ENCODE measurements at regions not wholly inside any gene's neighbourhood (a gene's known extent, or its start where the extent isn't known, plus 50 kb on each side); places are given as distances from the start of the nearest gene placed in this dataset.
"Not testable (repeated sequence)": the region's sequence is repeated elsewhere in the genome, so short reads cannot be mapped to it uniquely, and the experiment has no call there.

DNA sequence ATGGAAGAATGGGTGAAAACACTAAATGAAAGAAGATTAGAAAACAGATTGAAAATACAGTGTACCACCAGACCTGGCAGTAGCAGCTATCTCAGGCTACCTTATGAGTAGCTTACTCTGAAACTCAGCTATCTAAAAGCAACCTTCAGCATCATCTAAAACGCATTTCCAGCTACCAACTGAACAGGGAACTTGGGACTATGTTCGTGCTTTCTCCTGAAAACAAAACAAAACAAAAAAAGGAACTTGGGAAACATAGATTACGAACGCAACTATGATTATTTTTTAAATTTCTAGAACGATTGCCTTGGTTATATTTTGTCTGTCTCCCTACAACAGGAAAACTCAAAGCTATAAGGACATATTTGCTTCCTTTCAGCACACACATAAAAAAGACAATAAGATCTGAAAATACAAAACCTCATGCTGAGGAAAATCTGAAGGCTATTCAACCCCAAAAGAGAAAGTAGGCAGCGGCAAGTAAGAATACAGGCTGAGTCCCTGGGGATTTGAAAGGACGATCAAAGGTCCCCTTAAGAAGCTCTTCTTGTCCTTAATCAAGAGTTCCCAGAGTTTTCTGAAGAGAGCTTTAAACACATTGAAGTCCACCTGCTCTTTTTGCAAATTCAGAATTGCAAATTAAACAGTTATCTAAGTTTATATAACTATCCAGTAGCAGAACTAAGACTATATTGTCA lies 53.4 kb downstream of the OR2K2 start:
- no peak for DNase-seq

DNA sequence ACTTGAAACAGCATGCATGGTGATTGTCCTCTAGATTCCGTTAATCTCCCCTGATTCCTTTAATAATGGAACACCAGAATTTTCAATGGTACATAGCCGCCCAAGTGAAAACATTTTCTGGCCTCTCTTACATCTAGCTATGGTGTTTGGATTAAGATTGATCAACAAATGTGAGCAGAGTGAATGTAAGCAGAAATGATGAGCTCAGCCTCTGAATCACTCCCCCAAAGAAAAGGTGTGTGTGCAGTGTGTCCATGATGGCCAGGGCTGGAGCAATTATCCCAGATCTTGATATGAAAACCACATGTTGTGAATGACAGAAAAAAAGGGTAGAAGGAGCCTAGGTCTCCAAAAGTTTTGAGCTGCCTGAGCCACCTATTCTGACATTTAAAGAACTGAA lies 55.3 kb downstream of the OR2K2 start:
- no peak for DNase-seq

- DNase-seq: no peak
These were observed 57.4 kb downstream of the OR2K2 start for GRCh38 chr9:111272581-111272980.

GRCh38 chr9:111271481-111272080 lies 58.4 kb downstream of the OR2K2 start:
- no peak for DNase-seq

GRCh38 chr9:111271047-111271446 lies 59.0 kb downstream of the OR2K2 start:
- no peak for DNase-seq

- DNase-seq: not testable (repeated sequence)
These were observed 64.0 kb downstream of the OR2K2 start for GRCh38 chr9:111266024-111266423.

GRCh38 chr9:111263116-111263515 lies 66.9 kb downstream of the OR2K2 start:
- DNase-seq: no peak

DNA sequence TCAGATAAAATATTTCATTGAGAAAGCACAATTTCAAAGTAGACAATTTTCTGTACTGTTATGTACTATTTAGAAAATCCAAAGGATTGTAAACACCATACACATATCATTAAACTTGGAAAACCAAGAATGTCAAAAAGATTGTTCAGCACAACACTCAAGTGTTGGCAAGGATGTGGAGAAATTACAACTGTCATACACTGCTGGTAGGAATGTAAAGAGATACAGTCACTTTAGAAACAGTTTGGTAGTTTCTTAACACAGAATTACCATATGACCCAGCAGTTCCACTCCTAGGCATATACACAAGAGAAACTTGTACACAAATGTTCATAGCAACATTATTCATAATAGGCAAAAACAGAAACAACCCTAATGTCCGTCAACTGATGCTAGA lies 71.2 kb downstream of the OR2K2 start:
- DNase-seq: no peak

GRCh38 chr9:111258209-111258874 lies 71.7 kb downstream of the OR2K2 start:
- no peak for DNase-seq

- no peak for DNase-seq
These were observed 76.1 kb downstream of the OR2K2 start for GRCh38 chr9:111253742-111254437.

- no peak for DNase-seq
These were observed 78.9 kb downstream of the OR2K2 start for GRCh38 chr9:111250875-111251842.

DNA sequence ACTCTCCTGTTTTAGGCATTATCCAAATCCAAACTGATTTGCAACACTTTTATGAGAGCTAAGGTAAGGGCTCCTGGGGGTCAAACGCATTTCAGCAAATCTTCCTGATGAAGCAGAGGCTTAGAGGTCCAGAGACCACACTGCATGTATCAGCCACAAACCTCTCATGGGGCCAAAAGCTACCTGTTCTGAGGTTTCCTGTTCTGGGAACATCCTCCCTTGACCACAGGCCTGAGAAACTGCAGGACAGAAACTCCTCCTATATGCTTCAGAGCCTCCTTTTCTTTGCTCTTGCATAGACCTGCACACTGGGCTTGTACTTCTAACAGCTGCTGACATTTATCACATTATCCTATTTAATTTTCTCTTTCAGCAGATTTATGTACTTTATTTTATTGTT lies 92.6 kb downstream of the OR2K2 start:
- no peak for DNase-seq

DNA sequence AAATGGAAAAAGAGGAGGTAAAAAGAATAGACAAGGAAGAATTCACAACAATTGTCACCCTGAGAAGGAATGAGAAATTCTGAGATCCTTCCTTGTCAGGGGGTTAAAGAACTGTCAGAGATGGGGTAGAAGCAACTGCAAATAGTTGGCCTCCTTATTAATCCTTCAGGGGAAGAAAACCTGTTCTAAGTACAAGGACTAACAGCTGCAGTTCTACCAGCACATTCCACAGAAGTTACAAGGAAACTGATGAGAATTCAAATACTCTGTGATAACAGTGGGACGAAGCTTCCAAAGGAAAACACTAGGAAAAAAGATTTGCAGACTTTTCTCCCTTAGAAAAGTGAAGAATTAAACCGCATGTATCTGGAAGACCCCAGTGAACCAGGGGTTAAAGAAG lies 93.7 kb downstream of the OR2K2 start:
- DNase-seq: no peak

DNA sequence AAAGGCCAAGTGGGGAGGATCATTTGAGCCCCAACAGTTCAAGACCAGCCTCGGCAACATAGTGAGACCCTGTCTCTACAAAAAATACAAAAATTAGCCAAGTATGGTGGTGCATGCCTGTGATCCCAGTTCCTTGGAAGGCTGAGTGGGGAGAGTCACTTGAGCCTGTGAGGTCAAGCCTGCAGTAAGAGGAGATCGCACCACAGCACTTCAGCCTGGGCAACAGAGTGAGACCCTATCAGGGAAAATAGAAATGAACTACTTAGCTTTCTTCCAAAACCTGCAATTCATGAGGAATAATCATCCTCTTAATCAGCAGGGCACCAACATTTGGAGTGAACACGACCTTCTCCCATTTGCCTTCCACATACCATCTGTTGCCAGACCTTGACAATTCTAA lies 96.1 kb downstream of the OR2K2 start:
- no peak for DNase-seq

DNA sequence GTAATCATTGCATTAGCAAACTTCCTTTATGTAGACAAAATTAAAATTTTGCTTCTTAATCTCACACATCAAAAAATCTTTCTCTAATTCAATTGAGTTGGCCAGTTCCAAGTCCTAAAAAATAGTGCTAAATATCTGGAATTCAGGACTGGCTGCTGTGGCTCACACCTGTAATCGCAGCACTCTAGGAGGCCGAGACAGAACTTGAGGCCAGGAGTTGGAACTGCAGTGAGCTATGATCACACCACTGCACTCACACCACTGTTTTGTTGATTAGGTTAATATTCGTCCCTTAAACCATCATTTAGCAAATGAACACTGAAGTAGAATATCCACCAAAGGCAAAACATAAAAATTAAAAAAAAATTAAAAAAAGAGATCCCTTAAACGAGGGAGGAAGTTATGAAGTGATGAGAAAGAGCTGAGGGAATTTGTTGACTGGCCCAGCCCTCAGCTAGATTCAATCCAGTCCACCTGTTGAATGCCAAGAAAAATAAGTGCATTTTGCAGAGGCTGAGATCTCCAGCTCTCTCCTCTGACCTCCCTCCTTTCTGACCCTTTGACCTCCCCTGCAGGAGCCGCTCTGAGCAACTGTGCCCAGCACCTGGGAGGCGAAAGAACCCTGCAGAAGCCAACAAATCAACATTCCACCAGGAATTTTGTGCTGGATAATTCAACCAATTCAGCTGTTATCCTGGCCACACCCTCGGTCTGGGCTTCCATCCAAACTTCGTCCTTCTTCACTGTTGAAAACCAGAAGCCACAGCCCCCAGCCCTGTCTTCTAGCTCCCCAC lies 96.8 kb downstream of the OR2K2 start:
- DNase-seq: no peak

DNA sequence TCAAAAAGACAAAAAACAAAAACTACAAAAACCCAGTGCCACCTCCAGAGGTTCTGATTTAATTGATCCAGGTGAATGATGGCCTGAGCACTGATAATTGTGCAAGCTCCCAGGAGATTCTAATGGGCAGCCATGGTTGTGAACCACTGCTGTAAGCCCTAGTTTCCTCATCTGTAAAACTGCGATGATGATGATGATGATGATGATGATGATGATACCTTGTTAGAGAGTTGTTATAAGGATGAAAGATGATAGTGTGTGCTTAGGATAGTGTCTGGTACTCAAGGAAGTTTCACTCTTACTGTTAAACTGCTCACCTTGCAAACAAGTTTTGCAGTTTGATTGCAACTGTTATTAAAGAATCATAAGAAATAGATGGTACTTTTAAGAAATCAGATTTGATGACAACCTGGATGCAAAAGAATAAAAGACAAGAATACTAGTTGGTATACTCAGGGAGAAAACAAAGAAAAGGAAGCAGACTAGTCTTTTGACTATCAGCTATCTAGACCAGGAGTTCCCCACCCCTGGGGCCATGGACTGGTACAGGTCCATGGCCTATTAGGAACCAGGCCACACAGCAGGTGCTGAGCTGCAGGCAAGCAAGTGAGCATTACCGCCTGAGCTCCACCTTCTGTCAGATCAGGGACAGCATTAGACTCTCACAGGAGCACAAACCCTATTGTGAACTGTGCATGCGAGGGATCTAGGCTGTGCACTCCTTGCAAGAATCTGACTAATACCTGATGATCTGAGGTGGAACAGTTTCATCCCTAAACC lies 98.0 kb downstream of the OR2K2 start:
- DNase-seq: no peak

- DNase-seq: no peak
These were observed 107.3 kb downstream of the OR2K2 start for GRCh38 chr9:111222757-111223156.

- DNase-seq: no peak
These were observed 117.2 kb downstream of the OR2K2 start for GRCh38 chr9:111212874-111213273.

GRCh38 chr9:111198936-111199335 lies 131.1 kb downstream of the OR2K2 start:
- DNase-seq: no peak

DNA sequence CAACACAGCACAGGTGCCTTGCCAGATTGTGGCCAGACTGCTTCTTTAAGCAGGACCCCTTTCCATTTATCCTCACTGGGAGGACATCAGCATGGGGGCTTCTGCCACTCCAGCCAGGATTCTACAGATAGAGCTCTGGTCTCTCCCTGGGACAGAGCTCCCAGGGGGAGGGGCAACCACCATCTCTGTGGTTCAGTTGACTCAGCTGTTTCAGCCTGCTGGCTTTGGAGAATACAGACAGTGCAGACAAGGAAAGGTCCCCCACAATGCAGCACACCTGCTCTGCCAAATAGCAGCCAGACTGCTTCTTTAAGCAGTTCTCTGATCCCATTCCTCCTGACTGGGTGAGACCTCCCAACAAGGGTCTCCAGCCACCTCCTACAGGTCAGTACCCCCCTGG lies 132.8 kb downstream of the OR2K2 start:
- no peak for DNase-seq

DNA sequence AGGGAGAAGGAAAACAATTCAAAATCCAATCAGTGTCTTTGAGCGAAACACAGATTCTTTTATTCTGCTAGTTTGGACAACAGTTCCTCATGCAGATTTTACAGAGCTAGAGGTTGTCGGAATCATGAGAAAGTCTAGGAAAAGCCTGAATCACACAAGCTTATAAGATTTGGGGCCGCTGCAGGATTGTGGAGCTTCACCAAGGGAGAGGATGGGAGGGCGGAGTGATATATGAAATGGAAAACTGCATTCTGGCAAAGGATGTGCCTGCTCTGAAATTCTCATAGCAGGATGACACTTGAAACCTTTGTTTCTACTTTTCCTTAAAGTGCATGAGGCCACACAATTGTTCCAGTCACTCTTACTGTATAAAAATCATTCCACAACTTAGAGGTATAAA lies 134.3 kb downstream of the OR2K2 start:
- DNase-seq: no peak
